ENCODE measurements at regions not wholly inside any gene's neighbourhood (a gene's known extent, or its start where the extent isn't known, plus 50 kb on each side); places are given as distances from the start of the nearest gene placed in this dataset.

- TF ChIP-seq TCF7L2 (IDR thresholded peaks at IDR 0.05; ENCODE audit: borderline replicate concordance, extremely low read depth, insufficient read depth, insufficient read length), result no peak
- no peak for TF ChIP-seq REST (IDR thresholded peaks at IDR 0.05; ENCODE audit: low read depth)
- Histone ChIP-seq H3K4me3 (replicated peaks in 1 of 2; ENCODE audit: low read depth in 1 of 2, low read length in 2 of 2) (no peak overlapping the region), H3K79me2 (ENCODE audit: insufficient read depth, low read length) (no peaks in the 10 kb centered on the region), H3K4me1 (ENCODE audit: control insufficient read depth in 1 of 2, insufficient read depth in 2 of 2, low read length in 2 of 2) (no peaks in the 10 kb centered on the region), H2AFZ (ENCODE audit: low read depth, low read length, poor library complexity, severe bottlenecking) (no peak overlapping the region), H3K36me3 (ENCODE audit: control insufficient read depth in 1 of 2, insufficient read depth in 2 of 2, low read length in 2 of 2) (no peaks in the 10 kb centered on the region), H3K9ac (ENCODE audit: low read length) (no peak overlapping the region), H3K27ac (ENCODE audit: low read depth, low read length) (no peak overlapping the region), H3K9me2 (ENCODE audit: insufficient read depth) (no peaks in the 10 kb centered on the region), H3K27me3 (ENCODE audit: insufficient read depth, low read length) (no peaks in the 10 kb centered on the region), H3K9me3 (ENCODE audit: control insufficient read depth in 1 of 2, insufficient read depth in 1 of 2, low read depth in 1 of 2, low read length in 2 of 2) (no peaks in the 10 kb centered on the region), H3K4me2 (ENCODE audit: low read length) (no peak overlapping the region), H4K20me1 (ENCODE audit: insufficient read depth) (no peaks in the 10 kb centered on the region)
- intact Hi-C loops (cut with micrococcal nuclease), result no loop called here
- ATAC-seq, result no peak
- RAD21 ChIA-PET (ENCODE audit: low non-redundant PET in 1 of 2, low total read pairs in 2 of 2, uncharacterized antibody in 2 of 2, unreplicated experiment in 2 of 2), result no interaction called here
- CTCF ChIA-PET, result no interaction called here
- no peak for DNase-seq (ENCODE audit: low read depth, low spot score)
- POLR2A ChIA-PET, result no interaction called here
- no TSS peak for BruUV-seq (replicated peaks)
Measured at GRCh38 chr13:22114630-22115311, 443.9 kb downstream of the FGF9 start.

GRCh38 chr13:22118158-22118557 is 447.3 kb downstream of the FGF9 start:
- intact Hi-C loops (cut with micrococcal nuclease), result no loop called here
- H3K9me2 ChIP-seq (ENCODE audit: insufficient read depth), result no peaks in the 10 kb centered on the region
- H3K27me3 ChIP-seq (ENCODE audit: insufficient read depth, low read length), result no peaks in the 10 kb centered on the region
- H3K4me3 ChIP-seq (replicated peaks in 1 of 2; ENCODE audit: low read depth in 1 of 2, low read length in 2 of 2), result no peak overlapping the region
- H4K20me1 ChIP-seq (ENCODE audit: insufficient read depth), result no peaks in the 10 kb centered on the region
- CTCF ChIA-PET, result no interaction called here
- no peaks in the 10 kb centered on the region for H3K36me3 ChIP-seq (ENCODE audit: control insufficient read depth in 1 of 2, insufficient read depth in 2 of 2, low read length in 2 of 2)
- no peaks in the 10 kb centered on the region for H3K4me1 ChIP-seq (ENCODE audit: control insufficient read depth in 1 of 2, insufficient read depth in 2 of 2, low read length in 2 of 2)
- DNase-seq (ENCODE audit: low read depth, low spot score) (no peak), ATAC-seq (no peak)
- H2AFZ ChIP-seq (ENCODE audit: low read depth, low read length, poor library complexity, severe bottlenecking), result no peak overlapping the region
- POLR2A ChIA-PET, result no interaction called here
- H3K4me2 ChIP-seq (ENCODE audit: low read length), result no peak overlapping the region
- BruUV-seq (replicated peaks), result no TSS peak
- RAD21 ChIA-PET (ENCODE audit: low non-redundant PET in 1 of 2, low total read pairs in 2 of 2, uncharacterized antibody in 2 of 2, unreplicated experiment in 2 of 2), result no interaction called here
- H3K27ac ChIP-seq (ENCODE audit: low read depth, low read length), result no peak overlapping the region
- no peaks in the 10 kb centered on the region for H3K9me3 ChIP-seq (ENCODE audit: control insufficient read depth in 1 of 2, insufficient read depth in 1 of 2, low read depth in 1 of 2, low read length in 2 of 2)
- H3K9ac ChIP-seq (ENCODE audit: low read length), result no peak overlapping the region
- TF ChIP-seq EGR1 (IDR thresholded peaks at IDR 0.05; ENCODE audit: low read depth) (no peak), RAD21 (IDR thresholded peaks at IDR 0.05; ENCODE audit: low read depth) (no peak), ELF1 (IDR thresholded peaks at IDR 0.05; ENCODE audit: borderline replicate concordance, low read depth) (no peak), MAX (IDR thresholded peaks at IDR 0.05) (no peak), CBX3 (IDR thresholded peaks at IDR 0.05; ENCODE audit: low read depth) (no peak), POLR2AphosphoS5 (IDR thresholded peaks at IDR 0.05; ENCODE audit: low read depth, low read length) (no peak), SIN3A (IDR thresholded peaks at IDR 0.05; ENCODE audit: low read depth) (no peak), EZH2phosphoT487 (IDR thresholded peaks at IDR 0.05; ENCODE audit: borderline replicate concordance) (no peak), SP1 (IDR thresholded peaks at IDR 0.05; ENCODE audit: low read depth) (no peak), FOSL1 (IDR thresholded peaks at IDR 0.05; ENCODE audit: low read depth) (no peak), CEBPB (IDR thresholded peaks at IDR 0.05; ENCODE audit: low read depth) (no peak), ZBTB33 (IDR thresholded peaks at IDR 0.05; ENCODE audit: extremely low read depth, insufficient replicate concordance, low read length) (no peak), EZH2 (IDR thresholded peaks at IDR 0.05) (no peak)
- H3K79me2 ChIP-seq (ENCODE audit: insufficient read depth, low read length), result no peaks in the 10 kb centered on the region

Data from HCT116 (cell line).